ENCODE measurements at regions not wholly inside any gene's neighbourhood (a gene's known extent, or its start where the extent isn't known, plus 50 kb on each side); places are given as distances from the start of the nearest gene placed in this dataset.

GRCh38 chr2:12877761-12878160 is 161.0 kb downstream of the TRIB2 start:
- DNase-seq (no peak), ATAC-seq (no peak)
- intact Hi-C loops (cut with DNase I): no loop called here
- TF ChIP-seq, protein P1, sequence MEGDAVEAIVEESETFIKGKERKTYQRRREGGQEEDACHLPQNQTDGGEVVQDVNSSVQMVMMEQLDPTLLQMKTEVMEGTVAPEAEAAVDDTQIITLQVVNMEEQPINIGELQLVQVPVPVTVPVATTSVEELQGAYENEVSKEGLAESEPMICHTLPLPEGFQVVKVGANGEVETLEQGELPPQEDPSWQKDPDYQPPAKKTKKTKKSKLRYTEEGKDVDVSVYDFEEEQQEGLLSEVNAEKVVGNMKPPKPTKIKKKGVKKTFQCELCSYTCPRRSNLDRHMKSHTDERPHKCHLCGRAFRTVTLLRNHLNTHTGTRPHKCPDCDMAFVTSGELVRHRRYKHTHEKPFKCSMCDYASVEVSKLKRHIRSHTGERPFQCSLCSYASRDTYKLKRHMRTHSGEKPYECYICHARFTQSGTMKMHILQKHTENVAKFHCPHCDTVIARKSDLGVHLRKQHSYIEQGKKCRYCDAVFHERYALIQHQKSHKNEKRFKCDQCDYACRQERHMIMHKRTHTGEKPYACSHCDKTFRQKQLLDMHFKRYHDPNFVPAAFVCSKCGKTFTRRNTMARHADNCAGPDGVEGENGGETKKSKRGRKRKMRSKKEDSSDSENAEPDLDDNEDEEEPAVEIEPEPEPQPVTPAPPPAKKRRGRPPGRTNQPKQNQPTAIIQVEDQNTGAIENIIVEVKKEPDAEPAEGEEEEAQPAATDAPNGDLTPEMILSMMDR (IDR thresholded peaks at IDR 0.05): no peak
- TF ChIP-seq POLR2A (IDR thresholded peaks at IDR 0.05): no peak
- no peaks in the 10 kb centered on the region for H3K36me3 ChIP-seq
- 89 to 96% (median 94%) methylated on average over 2 of the region's 2 CpGs for WGBS, 4 donors
- peaks cover 0 to 2% (median 0%) of the 10 kb centered on the region in 9 donors for H3K27me3 ChIP-seq
- H3K4me1 ChIP-seq: no peaks in the 10 kb centered on the region
- no peak overlapping the region for H3K4me3 ChIP-seq
- H3K9me3 ChIP-seq: no peaks in the 10 kb centered on the region
- no peak overlapping the region for H3K27ac ChIP-seq

GRCh38 chr2:12879649-12880048 is 162.9 kb downstream of the TRIB2 start:
- DNase-seq (no peak), ATAC-seq (no peak)
- 76 to 86% (median 82%) methylated on average over 1 of the region's 1 CpG for WGBS, 4 donors
- no peaks in the 10 kb centered on the region for H3K36me3 ChIP-seq
- no peaks in the 10 kb centered on the region for H3K9me3 ChIP-seq
- H3K4me1 ChIP-seq: peaks cover 2 to 12% (median 10%) of the 10 kb centered on the region in 12 donors
- intact Hi-C loops (cut with DNase I): loop anchor here in 2 of 10 donors (5.0 kb wide), 2 partner anchors 42 to 52 kb away; no protein-coding TSS in a partner anchor
- TF ChIP-seq, protein P1 (IDR thresholded peaks at IDR 0.05): no peak
- TF ChIP-seq POLR2A (IDR thresholded peaks at IDR 0.05): no peak
- no peaks in the 10 kb centered on the region for H3K27me3 ChIP-seq
- H3K27ac ChIP-seq: no peak overlapping the region
- H3K4me3 ChIP-seq: no peak overlapping the region

DNA sequence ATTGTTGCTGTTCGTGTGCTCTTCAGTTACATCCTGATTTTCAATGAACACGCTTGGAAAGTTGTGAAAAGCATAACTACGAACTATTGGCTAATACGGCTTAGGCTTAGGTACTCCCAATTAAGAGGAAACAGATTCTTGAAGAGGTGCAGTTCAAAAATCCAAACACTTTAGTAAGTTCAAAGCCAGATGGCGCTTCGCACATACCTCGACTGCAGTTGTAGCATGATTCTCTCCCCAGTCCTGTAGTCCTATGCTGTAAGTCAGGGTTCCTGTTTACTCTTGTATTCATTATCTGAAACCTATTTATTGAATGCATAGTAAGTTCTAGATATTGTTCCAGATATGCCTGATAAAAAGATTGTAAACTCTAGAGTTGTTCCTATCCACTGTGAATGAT is 165.2 kb downstream of the TRIB2 start:
- DNase-seq (no peak), ATAC-seq (no peak)
- intact Hi-C loops (cut with DNase I): loop anchor here in 2 of 10 donors (5.0 kb wide), 2 partner anchors 45 to 55 kb away; no protein-coding TSS in a partner anchor
- no peak for TF ChIP-seq POLR2A (IDR thresholded peaks at IDR 0.05)
- TF ChIP-seq, protein P1 (IDR thresholded peaks at IDR 0.05): peak in 2 of 12 donors; percentile 15 to 16
- Histone ChIP-seq H3K27ac (no peak overlapping the region), H3K36me3 (no peaks in the 10 kb centered on the region), H3K9me3 (no peaks in the 10 kb centered on the region), H3K4me1 (peaks cover 13 to 26% (median 22%) of the 10 kb centered on the region in 12 donors), H3K4me3 (no peak overlapping the region), H3K27me3 (no peaks in the 10 kb centered on the region)
- 93 to 98% (median 95%) methylated on average over 7 of the region's 7 CpGs for WGBS, 4 donors

DNA sequence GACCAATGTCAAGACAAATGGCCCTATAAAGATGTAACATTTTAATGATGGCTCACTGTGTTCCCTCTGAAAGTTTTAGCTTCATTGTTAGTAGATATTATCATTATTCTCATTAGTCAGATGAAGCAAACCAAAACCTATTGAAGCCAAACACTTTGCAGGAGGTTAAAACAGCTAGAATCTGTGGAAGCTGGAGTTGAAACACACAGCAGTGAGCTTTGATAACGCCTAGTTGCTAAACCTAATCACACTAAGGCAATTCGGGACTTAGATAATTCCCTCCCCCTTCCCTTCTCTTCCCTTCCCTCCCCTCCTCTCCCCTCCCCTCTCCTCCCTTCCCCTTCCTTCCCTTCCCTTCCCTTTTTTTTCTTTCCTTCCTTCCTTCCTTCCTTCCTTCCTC is 165.7 kb downstream of the TRIB2 start:
- peaks cover 13 to 26% (median 22%) of the 10 kb centered on the region in 12 donors for H3K4me1 ChIP-seq
- ATAC-seq (no peak), DNase-seq (no peak)
- 55 to 61% (median 58%) methylated on average over 2 of the region's 2 CpGs for WGBS, 4 donors
- no peaks in the 10 kb centered on the region for H3K9me3 ChIP-seq
- H3K4me3 ChIP-seq: no peak overlapping the region
- TF ChIP-seq, protein P1 (IDR thresholded peaks at IDR 0.05): no peak
- TF ChIP-seq POLR2A (IDR thresholded peaks at IDR 0.05): no peak
- no peaks in the 10 kb centered on the region for H3K36me3 ChIP-seq
- H3K27me3 ChIP-seq: no peaks in the 10 kb centered on the region
- no peak overlapping the region for H3K27ac ChIP-seq
- intact Hi-C loops (cut with DNase I): loop anchor here in 2 of 10 donors (5.0 kb wide), 2 partner anchors 45 to 55 kb away; no protein-coding TSS in a partner anchor

Data from heart left ventricle (tissue), 16 donors.